Adrenal gland (tissue), 9 donors: ENCODE measurements at regions not wholly inside any gene's neighbourhood (a gene's known extent, or its start where the extent isn't known, plus 50 kb on each side); places are given as distances from the start of the nearest gene placed in this dataset.

ENCODE experiments used
- DNase-seq, 7 donors: peaks; one replicate each; pipeline ENCODE4 v3.0.0-alpha.2; 2019 to 2020
- H3K27ac ChIP-seq, 5 donors: fragments of 200-600 bp; sonication (generic) in 4 of 5; 1 replicate in 3 of 5; 2 replicates in 2 of 5; pipeline versions ENCODE4 v1.5.1 to v1.8.0; 2016 to 2020; ENCODE audit warnings: mild to moderate bottlenecking in 1 of 5
- H3K27me3 ChIP-seq: fragments of 200-600 bp; 2 replicates; pipeline ENCODE4 v1.8.0; 2021
- H3K36me3 ChIP-seq, 2 donors: fragments of 200-600 bp; replicated peaks in 1 of 2; 1 replicate in 1 of 2; 2 replicates in 1 of 2; pipeline versions ENCODE4 v1.5.1 to v1.8.0; 2018 to 2022
- H3K4me1 ChIP-seq, 2 donors: fragments of 200-600 bp; replicated peaks in 1 of 2; 1 replicate in 1 of 2; 2 replicates in 1 of 2; pipeline versions ENCODE4 v1.5.1 to v1.8.0; 2018 to 2021
- H3K4me3 ChIP-seq, 4 donors: fragments of 200-600 bp; sonication (generic) in 3 of 4; one replicate each; pipeline ENCODE4 v1.5.1; 2016 to 2018
- H3K9me3 ChIP-seq, 3 donors: fragments of 200-600 bp; sonication (generic) in 1 of 3; replicated peaks in 1 of 3; 1 replicate in 2 of 3; 2 replicates in 1 of 3; pipeline versions ENCODE4 v1.5.1 to v1.8.0; 2016 to 2021
- POLR2A ChIP-seq, 2 donors: fragments of 450-650 bp; IDR thresholded peaks; one replicate each; pipeline ENCODE4 v1.6.1; 2017; ENCODE audit warnings: antibody characterized with exemption in 2 of 2, mild to moderate bottlenecking in 2 of 2, moderate library complexity in 1 of 2
- WGBS, 4 donors: extraction: QIAGEN DNeasy Blood & Tissue Kit in 2 of 4; methylation state at CpG; one replicate each; pipeline versions ENCODE4 v1.1.5 to v1.1.7; 2013 to 2017; 5-methylcytosine and 5-hydroxymethylcytosine counted together
- intact Hi-C, 2 donors: fragments of 100-400 bp; cut with DNase I; formaldehyde crosslinking; loops; one replicate each; pipeline versions ENCODE4 v1.14.1 to v1.15.0; 2022 to 2023
- TF ChIP-seq, protein P1 (sequence below), 6 experiments: fragments of 450-650 bp in 4 of 6; fragments of 200-600 bp in 2 of 6; sonication (generic) in 1 of 6; IDR thresholded peaks; 1 replicate in 5 of 6; 2 replicates in 1 of 6; pipeline versions ENCODE4 v1.5.1 to v1.8.0; 2016 to 2021; ENCODE audit warnings: antibody characterized with exemption in 6 of 6, mild to moderate bottlenecking in 2 of 6, moderate library complexity in 1 of 6
- donor health status: healthy with polysubstance abuse.
- donor health status: Bipolar disorder and iron deficiency.
- donor health status: DM: yes; HTN: yes; CAD: no.
- donor health status: DM: no; HTN: no; CAD: no.
- donor health status: DM: no; HTN: no; CAD: no.

- WGBS, 4 donors = 87 to 96% (median 95%) methylated on average over 5 of the region's 5 CpGs
- no peak for TF ChIP-seq POLR2A (IDR thresholded peaks at IDR 0.05)
- TF ChIP-seq, protein P1, sequence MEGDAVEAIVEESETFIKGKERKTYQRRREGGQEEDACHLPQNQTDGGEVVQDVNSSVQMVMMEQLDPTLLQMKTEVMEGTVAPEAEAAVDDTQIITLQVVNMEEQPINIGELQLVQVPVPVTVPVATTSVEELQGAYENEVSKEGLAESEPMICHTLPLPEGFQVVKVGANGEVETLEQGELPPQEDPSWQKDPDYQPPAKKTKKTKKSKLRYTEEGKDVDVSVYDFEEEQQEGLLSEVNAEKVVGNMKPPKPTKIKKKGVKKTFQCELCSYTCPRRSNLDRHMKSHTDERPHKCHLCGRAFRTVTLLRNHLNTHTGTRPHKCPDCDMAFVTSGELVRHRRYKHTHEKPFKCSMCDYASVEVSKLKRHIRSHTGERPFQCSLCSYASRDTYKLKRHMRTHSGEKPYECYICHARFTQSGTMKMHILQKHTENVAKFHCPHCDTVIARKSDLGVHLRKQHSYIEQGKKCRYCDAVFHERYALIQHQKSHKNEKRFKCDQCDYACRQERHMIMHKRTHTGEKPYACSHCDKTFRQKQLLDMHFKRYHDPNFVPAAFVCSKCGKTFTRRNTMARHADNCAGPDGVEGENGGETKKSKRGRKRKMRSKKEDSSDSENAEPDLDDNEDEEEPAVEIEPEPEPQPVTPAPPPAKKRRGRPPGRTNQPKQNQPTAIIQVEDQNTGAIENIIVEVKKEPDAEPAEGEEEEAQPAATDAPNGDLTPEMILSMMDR (IDR thresholded peaks at IDR 0.05) = no peak
- Histone ChIP-seq H3K27ac (no peak overlapping the region), H3K4me3 (no peak overlapping the region), H3K9me3 (no peaks in the 10 kb centered on the region), H3K36me3 (no peaks in the 10 kb centered on the region), H3K27me3 (no peaks in the 10 kb centered on the region), H3K4me1 (no peaks in the 10 kb centered on the region)
- intact Hi-C loops = no loop called here
- DNase-seq = no peak
These were observed 188.9 kb downstream of the ZNF330 start for GRCh38 chr4:141409556-141409955.

- no peaks in the 10 kb centered on the region for H3K27me3 ChIP-seq
- H3K9me3 ChIP-seq = no peaks in the 10 kb centered on the region
- DNase-seq = no peak
- WGBS, 4 donors = 81 to 89% (median 86%) methylated on average over 4 of the region's 4 CpGs
- no peak overlapping the region for H3K27ac ChIP-seq
- no peaks in the 10 kb centered on the region for H3K4me1 ChIP-seq
- H3K36me3 ChIP-seq = no peaks in the 10 kb centered on the region
- no peak overlapping the region for H3K4me3 ChIP-seq
- intact Hi-C loops = no loop called here
- TF ChIP-seq POLR2A (IDR thresholded peaks at IDR 0.05) = no peak
- TF ChIP-seq, protein P1 (IDR thresholded peaks at IDR 0.05) = no peak
These were observed 190.1 kb downstream of the ZNF330 start for GRCh38 chr4:141410839-141411238.

DNA sequence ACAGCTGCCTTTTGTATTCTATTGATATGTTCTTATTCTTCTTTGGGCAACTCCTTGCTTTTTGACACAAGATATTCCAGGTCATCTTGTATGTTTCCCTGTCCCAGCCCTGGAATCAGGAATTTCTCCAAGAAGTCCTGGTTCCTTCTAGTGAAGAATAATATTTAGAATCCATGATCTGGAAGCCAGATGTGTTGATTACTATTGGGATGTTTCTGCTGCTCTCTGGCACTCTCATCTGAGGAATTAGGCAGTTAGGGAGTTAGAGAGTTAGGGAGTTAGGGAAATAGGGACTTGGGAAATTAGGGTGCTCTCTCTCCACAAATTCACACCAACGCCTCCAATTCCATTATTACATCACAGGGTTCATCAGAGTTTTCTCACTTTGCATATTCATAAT is 191.2 kb downstream of the ZNF330 start:
- WGBS, 4 donors = 68 to 94% (median 91%) methylated on average over 1 of the region's 1 CpG
- H3K4me1 ChIP-seq = no peaks in the 10 kb centered on the region
- H3K4me3 ChIP-seq = no peak overlapping the region
- no peak for DNase-seq
- H3K9me3 ChIP-seq = no peaks in the 10 kb centered on the region
- intact Hi-C loops = no loop called here
- H3K27ac ChIP-seq = no peak overlapping the region
- no peaks in the 10 kb centered on the region for H3K27me3 ChIP-seq
- no peaks in the 10 kb centered on the region for H3K36me3 ChIP-seq
- TF ChIP-seq, protein P1 (IDR thresholded peaks at IDR 0.05) = no peak
- no peak for TF ChIP-seq POLR2A (IDR thresholded peaks at IDR 0.05)

DNA sequence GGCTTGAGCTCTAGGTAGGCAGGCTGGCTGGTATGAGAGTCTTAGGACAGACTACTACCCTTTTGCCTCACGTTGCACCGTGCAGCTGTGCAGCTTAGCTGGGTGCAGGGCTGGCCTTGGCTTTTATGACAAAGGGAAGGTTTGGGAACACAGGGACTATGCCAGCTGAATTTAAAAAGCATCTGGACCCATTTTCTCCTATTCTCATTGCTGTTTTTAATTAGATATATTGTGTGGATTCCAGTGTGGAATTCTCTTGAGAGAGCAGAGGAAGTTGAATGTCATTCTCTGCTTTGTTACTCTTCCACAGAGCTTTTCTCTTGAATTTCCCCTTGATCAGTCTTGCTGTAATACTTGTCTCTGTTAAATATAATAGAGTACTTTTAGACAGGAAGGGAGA is 192.7 kb downstream of the ZNF330 start:
- no peak for TF ChIP-seq POLR2A (IDR thresholded peaks at IDR 0.05)
- TF ChIP-seq, protein P1 (IDR thresholded peaks at IDR 0.05) = no peak
- Histone ChIP-seq H3K36me3 (no peaks in the 10 kb centered on the region), H3K4me1 (no peaks in the 10 kb centered on the region), H3K27me3 (no peaks in the 10 kb centered on the region), H3K27ac (no peak overlapping the region), H3K9me3 (no peaks in the 10 kb centered on the region), H3K4me3 (no peak overlapping the region)
- intact Hi-C loops = no loop called here
- WGBS, 4 donors = 40 to 85% (median 60%) methylated on average over 2 of the region's 2 CpGs
- no peak for DNase-seq
